CD1c-positive myeloid dendritic cell (primary cell): ENCODE measurements at regions not wholly inside any gene's neighbourhood (a gene's known extent, or its start where the extent isn't known, plus 50 kb on each side); places are given as distances from the start of the nearest gene placed in this dataset.
"Not testable (repeated sequence)": the region's sequence is repeated elsewhere in the genome, so short reads cannot be mapped to it uniquely, and the experiment has no call there.

Experiments used
- DNase-seq: peaks from one replicate; pipeline ENCODE4 v3.0.0-alpha.2; 2016; ENCODE audit errors: extremely low spot score

DNA sequence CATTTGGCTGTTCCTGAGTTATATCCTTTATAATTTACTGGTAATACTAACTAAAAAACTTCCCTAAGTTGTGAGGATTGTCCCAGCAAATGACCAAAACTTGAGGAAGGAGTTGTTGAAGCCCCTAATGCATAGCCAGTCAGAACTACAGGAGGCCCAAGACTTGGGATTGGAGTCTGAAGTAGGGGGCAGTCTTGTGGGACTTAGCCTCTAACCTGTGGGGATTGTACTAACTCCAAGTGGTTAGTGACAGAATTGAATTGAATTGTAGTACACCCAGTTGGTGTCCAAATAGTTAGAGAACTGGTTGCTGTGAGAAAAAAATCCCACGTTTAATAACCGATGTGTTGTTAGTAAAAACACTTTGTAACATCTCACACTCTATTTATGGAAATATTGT is 1506.3 kb downstream of the ADGRL3 start:
- DNase-seq = no peak

DNA sequence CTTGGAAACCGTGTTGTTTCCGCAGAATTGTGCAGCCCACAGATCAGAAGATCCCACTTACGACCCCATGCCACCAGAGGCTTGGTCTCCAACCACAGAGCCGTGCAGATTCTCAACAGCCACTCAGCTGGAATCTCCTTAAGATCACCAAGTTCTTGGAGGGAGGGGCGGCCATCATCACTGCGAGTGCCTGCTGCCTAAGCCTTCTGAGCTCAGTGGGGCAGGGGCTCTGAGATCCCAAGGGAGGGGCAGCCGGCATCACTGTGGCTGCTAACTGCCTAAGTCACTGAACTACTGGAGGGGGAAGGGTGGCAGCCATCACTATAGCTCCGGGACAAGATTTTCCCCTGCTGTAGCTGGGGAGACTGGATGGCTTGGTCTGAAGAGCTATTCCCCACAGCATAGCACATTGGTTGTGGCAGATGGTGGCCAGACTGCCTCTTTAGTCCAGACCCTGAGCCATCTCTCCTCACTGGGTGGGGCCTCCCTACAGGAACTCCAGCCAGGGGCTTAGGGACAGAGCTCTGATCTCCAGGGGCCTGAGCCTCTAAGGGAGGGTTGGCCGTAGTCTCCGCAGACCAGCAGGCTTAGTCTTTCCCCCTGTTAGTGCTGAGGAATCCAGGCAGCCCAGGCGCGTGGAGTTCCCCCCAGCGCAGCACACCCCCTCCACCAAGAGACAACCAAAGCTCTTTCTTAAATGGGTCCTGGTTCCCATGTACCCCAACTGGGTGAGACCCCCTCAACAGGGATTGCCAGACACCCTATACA is 1483.9 kb downstream of the ADGRL3 start:
- DNase-seq = no peak

DNA sequence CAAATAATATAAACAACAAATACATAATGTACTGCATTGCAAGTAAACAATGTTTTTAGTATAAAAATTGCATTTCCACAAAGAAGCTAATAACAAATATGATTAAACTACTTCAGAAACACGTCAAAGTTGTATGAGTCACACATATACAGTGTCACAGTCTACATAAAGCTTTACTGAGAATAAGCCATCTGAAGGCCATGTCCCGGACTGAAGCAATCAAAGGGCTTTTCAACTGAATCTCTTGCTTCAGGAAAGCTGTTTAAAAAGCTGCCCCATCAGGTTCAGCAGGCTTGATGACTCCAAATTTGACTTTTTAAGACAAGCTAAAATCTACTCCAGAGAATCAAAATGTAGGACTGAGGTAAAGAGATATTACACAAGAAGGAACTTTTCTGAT is 1476.8 kb downstream of the ADGRL3 start:
- DNase-seq = no peak

DNA sequence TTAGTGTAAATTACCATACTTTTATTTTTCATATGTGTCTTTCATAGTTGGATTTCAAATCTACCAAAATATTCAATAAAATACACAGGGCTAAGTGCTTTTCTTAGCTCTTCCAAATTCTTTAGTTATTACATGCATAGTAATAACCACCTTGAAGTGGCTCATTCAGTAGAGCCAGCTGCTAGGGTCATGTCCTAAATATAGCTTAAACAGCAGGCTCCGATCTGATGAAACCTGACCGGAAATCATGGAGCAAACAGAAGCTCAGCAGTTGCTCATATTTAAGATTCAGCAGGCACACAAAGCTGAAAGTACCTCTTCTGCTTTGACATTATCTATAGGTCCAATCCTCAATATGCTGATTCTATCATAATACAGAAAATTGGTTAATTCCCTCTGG is 1470.4 kb downstream of the ADGRL3 start:
- no peak for DNase-seq

DNA sequence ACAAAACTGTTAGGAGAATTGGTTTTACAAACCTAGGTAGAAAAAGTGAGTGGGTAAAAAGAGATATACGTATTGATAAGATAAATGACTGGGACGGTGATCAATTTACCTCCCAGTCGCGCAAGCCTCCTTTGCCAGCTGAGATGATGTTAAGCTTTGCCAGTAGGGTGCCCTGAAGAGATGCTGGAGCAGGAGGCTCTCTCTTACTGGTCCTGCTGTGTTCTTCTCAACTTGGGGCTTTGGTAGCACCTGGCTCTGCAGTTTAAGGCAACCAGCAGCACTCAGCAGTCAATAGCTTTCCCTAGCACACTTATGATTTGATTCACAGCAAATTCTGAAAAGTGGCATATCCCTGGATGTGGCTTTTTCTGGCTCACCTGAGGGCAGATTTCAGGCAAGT is 1461.7 kb downstream of the ADGRL3 start:
- no peak for DNase-seq

DNA sequence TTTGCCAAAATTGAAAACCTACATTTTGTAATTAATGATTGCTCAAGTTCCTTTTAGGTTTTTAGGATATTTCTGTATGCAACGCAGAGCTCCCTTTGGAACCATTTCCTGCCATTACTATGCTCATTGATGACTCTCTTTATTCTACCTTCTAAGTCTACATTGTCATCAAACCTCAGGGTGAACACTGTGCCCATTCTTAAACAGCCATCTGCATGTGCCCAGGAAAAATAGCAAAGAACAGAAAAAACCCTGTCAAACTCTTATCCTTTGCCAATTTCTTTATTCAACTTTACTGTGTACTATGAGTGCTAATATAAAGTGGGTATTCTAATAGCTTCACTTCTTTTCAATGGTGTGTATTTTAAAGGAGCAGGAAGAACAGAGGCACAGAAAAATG is 1455.9 kb downstream of the ADGRL3 start:
- no peak for DNase-seq

DNA sequence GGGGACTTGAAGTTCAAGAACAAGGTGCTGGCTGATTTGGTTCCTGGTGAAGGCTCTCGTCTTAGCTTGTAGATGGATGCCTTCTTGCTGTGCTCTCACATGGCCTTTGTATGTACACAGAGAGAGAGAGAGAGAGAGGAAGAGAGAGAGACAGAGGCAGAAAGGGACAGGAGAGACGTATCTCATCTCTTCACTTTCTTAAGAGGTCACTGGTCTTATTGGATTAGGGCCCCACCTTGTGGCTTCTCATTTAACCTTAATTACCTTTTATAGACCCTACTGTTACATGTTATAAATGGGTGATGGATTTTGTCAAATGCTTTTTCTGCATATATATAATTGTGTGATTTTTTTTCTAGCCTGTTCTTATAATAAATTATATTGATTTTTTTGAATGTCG is 1444.2 kb downstream of the ADGRL3 start:
- DNase-seq = no peak

DNA sequence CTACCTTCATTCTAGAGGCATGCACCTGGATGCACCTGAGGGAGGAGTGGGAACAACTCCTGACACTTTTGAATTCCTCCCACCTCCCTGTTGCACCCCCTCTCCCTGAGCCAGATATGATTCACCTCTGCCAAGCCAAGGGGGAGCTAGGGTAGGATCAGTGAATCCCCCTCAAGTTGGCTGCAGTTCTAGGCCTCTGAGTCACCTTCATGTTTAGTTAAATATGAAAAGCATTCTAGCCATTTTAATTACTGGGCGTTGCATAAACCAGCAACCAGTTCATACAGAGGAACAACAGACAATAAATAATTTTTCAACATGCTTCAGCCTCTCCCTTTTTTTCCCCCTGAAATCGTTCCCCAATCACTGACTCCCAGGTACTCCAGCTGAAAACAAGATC is 1440.2 kb downstream of the ADGRL3 start:
- no peak for DNase-seq

DNA sequence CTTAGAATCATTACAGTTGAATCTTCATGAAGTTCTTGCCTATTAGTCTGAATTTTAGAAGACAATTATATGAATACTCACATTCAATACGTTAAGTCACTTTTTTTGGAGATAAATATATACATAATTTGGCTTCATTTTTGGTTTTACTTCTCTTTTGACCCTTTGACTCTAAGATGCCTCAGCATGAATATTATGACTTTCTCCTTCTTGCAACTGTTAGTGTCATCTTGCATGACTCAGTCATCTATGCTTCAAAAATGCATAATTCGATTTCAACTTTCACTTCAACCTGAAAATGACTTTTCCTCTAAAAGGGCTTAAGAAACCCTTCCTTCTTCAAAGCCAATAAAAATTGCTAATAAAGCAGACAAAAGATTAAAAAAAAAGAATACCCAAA is 1427.5 kb downstream of the ADGRL3 start:
- no peak for DNase-seq

DNA sequence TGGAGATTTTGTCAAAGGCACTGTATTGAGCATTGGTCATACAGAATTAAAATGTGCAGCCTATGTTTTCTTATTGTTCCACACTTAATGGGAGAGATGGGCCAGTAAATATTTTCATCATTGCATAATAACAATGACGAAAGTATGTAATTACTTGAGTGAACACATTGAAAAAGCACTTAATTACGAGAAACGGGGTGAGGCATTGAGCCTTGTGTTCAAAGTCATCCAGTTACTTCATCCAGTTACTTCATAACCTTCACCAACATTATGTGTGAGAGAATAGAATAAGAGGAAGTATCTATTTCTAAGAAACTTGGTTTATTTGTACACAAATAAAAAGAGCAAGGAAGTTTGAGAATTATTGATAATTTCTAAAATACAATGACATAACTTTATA is 1427.0 kb downstream of the ADGRL3 start:
- DNase-seq = peak; percentile 2

DNA sequence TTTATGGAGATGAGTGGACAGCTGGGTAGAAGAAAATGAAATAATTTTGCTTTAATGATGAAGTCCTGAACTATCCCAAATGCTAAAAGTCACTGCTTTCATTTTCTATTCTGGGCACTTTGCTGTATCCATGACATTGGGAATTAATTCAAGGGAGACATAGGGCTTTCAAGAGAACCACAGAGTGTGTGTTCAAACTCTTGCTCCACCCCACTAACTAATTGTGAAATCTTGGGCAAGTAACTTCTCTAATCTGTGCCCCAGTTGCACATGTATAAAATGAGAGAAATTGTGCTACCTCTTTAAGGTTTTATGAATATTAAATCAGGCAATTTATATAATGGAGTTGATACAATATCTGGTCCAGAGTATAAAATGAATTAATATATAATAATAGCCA is 1422.0 kb downstream of the ADGRL3 start:
- no peak for DNase-seq

DNA sequence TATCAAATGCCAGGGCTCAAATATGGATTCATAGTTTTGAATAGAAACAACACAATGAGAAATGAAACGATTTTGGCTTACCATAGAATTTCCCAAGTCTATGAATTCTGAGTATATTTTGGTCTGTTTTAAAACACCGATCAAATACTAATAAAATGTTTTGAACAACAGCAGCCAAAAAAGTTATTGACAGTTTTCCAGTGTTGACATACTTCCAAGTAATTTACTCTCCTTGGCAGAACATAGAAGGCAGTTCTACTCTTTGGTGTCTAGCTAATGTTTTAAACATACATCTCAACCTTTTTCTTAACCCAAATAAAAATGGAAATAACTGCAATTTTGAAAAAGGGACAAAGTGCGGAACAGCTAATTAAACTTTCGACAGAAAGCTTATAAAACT is 1419.8 kb downstream of the ADGRL3 start:
- no peak for DNase-seq

DNA sequence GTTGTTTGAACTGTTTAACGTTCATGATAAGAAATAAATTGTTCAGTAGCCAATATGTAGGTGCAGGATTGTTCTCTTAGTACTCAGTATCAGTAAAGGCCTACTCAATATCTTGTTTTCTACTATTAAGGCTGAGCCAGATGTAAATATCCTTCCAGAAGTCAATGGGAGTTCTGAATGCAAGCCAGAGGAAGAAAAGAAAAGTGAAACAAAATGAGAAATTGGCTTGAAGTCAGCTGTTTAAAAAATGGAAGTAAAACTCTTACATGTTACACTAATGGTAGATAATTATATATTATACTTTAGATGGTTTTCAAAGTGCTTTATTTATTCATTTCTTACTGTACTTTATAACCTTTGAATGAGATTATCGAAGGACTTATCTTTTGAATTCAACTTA is 1417.9 kb downstream of the ADGRL3 start:
- no peak for DNase-seq

DNA sequence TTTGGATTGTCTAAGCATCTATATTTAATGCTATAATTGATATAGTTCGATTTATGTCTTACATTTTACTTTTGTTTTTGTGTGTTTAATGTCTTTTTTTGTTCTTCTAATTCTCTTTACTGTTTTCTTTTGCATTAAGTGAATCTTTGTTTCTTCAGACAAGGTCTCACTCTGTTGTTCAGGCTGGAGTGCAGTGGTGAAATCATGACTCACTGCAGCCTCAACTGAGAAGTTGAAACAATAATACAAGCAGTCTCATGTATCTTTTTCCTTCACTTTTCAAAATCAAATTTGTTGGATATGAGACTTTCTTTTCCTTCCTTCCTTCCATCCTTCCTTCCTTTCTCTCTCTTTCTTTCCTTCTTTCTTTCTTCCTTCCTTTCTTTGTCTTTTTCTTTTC is 1401.6 kb downstream of the ADGRL3 start:
- DNase-seq = no peak

DNA sequence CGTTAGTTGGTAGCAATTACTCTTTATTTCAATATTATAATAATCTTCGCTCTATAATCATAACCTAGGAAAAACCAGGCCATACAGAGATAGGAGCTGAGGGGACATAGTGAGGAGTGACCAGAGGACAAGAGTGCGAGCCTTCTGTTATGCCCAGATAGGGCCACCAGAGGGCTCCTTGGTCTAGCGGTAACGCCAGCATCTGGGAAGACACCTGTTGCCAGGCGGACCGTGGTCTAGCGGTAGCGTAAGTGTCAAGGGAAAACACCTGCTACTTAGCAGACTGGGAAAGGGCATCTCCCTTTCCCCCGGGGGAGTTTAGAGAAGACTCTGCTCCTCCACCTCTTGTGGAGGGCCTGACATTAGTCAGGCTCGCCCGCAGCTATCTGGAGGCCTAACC is 1395.1 kb downstream of the ADGRL3 start:
- not testable (repeated sequence) for DNase-seq

DNA sequence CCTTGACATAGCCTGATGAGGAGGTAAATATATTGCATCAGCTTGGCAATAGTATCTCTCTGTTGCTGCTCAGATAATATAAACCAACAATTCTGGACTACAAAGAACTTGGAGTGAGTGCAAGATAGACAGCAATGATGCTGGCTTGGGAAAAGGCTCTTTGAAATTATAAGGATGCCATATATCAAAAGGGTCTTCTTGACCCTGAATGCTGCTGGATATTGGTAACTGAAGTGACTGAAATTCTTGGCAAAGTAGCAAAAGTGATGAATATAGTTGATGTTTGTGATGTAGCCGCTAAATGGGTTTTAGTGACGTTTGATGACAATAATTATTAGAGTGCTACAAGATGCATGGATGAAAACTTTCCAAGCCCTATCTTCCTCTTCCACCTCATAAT is 1391.6 kb downstream of the ADGRL3 start:
- no peak for DNase-seq

DNA sequence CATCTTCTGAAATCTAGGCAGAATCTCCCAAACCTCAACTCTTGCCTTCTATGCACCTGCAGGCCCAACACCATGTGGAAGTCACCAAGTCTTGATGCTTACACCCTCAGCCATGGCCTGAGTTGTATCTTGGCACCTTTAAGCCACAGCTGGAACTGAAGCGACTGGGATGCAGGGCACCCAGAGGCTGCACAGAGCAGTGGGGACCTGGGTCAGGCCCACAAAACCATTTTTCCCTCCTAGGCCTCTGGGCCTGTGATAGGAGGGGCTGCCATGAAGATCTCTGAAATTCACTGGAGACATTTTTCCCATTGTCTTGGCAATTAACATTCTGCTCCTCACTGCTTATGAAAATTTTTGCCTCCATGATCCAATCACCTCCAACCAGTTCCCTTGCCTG is 1388.5 kb downstream of the ADGRL3 start:
- no peak for DNase-seq

DNA sequence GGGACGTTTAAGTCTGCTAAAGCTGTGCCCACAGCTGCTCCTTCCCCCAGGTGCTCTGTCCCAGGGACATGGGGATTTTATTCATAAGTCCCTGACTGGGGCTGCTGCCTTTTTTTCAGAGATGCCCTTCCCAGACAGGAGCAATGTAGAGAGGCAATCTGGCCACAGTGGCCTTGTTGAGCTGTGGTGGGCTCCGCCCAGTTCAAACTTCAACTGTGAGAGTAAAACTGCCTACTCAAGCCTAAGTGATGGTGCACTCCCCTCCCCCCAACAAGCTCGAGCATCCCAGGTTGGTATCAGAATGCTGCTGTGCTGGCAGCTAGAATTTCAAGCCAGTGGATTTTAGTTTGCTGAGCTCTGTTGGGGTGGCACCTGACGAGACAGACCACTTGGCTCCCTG is 1371.4 kb downstream of the ADGRL3 start:
- DNase-seq = no peak

DNA sequence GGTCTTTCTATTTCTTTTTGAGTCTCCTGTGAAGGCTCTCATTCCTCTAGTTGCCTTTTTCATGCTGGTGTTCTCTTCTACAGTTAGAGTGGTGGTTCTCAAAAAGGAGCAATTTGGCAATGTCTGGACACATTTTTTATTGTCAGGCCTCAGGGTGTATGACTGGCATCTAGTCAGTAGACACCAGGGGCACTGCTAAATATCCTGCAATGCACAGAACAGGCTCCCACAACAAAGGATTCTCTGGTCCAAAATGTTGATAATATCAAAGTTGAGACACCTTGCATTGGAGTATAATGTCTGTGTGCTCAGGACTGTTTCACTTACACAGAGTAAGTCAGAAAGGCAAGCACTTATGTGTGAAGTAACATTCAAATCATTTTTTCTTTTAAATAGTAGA is 1360.7 kb downstream of the ADGRL3 start:
- no peak for DNase-seq

DNA sequence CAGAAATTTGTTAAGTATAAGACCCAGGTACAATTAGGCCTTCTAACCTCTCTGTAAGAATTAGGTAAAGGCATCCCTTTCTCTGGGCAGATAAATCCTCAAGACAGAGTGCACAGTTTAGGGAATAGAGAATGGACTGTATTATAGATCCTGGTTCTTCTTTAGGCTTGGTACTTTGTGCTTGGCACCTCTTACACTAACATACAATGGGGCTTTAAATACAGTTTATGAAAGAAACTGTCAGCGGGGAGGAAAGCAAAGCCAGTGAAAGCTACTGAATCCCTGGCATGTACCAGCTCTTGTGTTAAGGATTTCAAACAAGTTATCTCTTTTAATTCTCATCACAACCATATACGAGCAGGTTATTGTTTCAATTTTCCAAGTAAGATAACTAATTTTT is 1350.0 kb downstream of the ADGRL3 start:
- no peak for DNase-seq

DNA sequence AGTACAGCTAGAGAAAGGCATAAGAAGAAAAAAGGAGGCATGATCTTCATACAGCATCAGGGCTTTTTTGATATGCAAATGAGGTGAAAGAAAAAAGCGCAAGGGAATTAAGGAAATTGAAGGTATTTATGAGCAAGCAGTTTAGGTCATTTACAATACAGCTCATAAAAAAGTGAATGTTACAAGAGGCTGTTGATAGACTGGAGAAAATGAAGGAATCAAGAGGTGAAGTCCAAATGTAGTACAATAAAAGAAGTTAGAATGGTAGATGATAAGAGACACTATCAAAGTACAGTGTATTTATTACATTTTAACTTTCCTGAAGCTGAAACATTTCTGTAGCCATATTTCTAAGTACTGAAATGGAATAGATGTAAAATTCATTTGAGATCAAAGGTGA is 1349.5 kb downstream of the ADGRL3 start:
- DNase-seq = no peak

DNA sequence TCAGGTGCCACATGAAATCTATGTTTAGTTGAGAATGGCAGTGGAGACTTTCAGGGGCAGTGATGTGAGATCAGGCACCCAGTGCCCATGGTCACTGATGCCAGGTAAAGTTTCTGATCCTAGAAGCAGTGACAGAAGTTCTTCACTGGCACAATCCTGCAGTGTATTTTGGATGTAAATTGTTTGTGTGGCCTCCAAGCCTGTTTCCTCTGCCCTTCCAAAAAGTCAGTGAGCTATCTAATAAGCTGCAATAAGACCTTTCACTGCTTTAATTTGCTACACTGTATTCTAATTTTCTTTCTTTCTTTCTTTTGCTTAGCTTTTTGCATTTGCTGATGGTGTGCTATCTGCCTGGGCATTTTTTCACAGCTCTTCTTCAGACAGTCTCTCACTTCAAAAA is 1348.6 kb downstream of the ADGRL3 start:
- no peak for DNase-seq

DNA sequence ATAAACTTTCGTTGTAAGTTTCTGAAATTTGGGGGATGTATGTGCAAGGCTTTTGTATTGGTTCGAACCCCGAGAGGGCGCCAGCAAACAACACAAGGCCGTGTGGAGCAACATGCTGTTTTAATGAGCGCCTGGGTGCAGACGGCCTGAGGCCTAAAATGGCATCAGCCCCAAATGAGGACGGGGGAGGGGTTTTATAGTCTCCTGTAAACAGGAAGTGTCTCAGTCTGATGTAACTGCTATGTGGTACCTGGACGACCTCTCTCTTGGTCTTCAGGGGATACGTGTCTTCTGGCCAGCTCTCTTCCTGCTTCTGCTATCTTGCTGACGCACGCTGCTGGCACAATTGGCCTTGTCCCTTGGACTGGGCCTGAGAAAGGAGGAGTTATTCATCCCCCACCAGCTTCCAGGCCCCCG is 1348.0 kb downstream of the ADGRL3 start:
- DNase-seq = no peak

DNA sequence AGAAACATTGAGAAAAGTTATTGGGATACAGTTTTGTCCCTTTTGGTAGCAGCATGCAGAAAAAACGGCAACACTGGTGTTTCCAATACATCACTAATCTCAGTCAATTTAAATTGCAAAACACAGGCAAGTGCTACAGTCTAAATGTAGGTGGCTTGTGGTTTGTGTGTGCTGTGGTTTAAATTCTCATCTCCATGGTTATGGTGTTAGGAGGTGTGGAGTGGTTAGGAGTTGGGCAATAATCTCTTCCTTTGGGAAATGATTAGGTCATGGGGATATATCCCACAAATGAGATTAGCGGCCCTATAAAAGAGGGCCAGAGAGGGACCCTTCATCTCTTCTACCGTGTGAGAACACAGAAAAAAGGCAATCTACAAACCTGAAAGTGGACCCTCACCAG is 1344.3 kb downstream of the ADGRL3 start:
- DNase-seq = no peak
